OCI-LY1 (cell line): ENCODE measurements at regions not wholly inside any gene's neighbourhood (a gene's known extent, or its start where the extent isn't known, plus 50 kb on each side); places are given as distances from the start of the nearest gene placed in this dataset.
"Not testable (repeated sequence)": the region's sequence is repeated elsewhere in the genome, so short reads cannot be mapped to it uniquely, and the experiment has no call there.

Source experiments
- EZH2 ChIP-seq: fragments of 200-600 bp; sonication (generic), shearing (Covaris generic); IDR thresholded peaks from 2 replicates; pipeline ENCODE4 v1.8.0; 2017; ENCODE audit warnings: borderline replicate concordance, mixed run types, mild to moderate bottlenecking, antibody characterized with exemption, low read length, moderate library complexity, mixed read lengths
- TF ChIP-seq, protein P1 (sequence below): fragments of 200-600 bp; sonication (generic), shearing (Covaris generic); IDR thresholded peaks from 2 replicates; pipeline ENCODE4 v1.5.1; 2017; ENCODE audit warnings: mild to moderate bottlenecking, antibody characterized with exemption, low read length, moderate library complexity, mixed read lengths

DNA sequence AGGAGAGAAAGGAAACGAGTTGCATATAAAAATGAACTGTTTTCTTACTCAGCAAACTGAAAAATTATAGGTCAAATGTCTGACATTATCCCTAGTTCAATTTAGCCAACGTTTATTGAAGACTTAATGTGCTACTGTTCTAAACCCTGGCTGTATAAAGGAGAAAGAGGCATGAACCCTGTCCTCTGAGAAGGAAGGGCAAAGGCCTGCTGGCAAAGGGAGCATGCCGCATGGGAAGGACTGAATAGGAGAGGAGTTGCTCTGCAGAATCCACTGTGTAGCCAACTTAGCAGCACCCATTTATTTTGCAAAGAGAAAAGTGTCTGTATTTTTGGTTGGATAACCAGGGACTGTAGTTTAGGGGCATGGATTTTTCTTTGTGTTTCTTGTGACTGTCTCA lies 132.5 kb downstream of the GOSR1 start:
- TF ChIP-seq, protein P1, sequence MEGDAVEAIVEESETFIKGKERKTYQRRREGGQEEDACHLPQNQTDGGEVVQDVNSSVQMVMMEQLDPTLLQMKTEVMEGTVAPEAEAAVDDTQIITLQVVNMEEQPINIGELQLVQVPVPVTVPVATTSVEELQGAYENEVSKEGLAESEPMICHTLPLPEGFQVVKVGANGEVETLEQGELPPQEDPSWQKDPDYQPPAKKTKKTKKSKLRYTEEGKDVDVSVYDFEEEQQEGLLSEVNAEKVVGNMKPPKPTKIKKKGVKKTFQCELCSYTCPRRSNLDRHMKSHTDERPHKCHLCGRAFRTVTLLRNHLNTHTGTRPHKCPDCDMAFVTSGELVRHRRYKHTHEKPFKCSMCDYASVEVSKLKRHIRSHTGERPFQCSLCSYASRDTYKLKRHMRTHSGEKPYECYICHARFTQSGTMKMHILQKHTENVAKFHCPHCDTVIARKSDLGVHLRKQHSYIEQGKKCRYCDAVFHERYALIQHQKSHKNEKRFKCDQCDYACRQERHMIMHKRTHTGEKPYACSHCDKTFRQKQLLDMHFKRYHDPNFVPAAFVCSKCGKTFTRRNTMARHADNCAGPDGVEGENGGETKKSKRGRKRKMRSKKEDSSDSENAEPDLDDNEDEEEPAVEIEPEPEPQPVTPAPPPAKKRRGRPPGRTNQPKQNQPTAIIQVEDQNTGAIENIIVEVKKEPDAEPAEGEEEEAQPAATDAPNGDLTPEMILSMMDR, result not testable (repeated sequence)
- not testable (repeated sequence) for TF ChIP-seq EZH2
